MCF 10A (cell line): ENCODE measurements at regions not wholly inside any gene's neighbourhood (a gene's known extent, or its start where the extent isn't known, plus 50 kb on each side); places are given as distances from the start of the nearest gene placed in this dataset.

Experiments used
- BruUV-seq: library from RNA; stranded (reverse); fragments of 400-500 nt; replicated peaks from 2 replicates; lab custom pipeline; 2021; lab: Mats Ljungman, UMichigan
- CTCF ChIA-PET: fragments of 300-600 bp; sonication (Branson Sonifier 250); formaldehyde crosslinking; extraction: SDS; loops from one replicate; lab custom pipeline; 2021; ENCODE audit warnings: antibody characterized with exemption, inconsistent platforms; lab: Yijun Ruan, JAX
- POLR2A ChIA-PET: fragments of 300-600, 350-650 bp; sonication (Branson Sonifier 250); formaldehyde crosslinking; extraction: SDS; loops from one replicate; lab custom pipeline; 2020; ENCODE audit warnings: antibody characterized with exemption, inconsistent platforms; lab: Yijun Ruan, JAX
- DNase-seq: peaks from one replicate; pipeline ENCODE4 v3.0.0-alpha.2; 2018; ENCODE audit not compliant: unreplicated experiment
- H3K27ac Mint-ChIP-seq: one replicate; pipeline ENCODE4 v1.8.0; 2022; ENCODE audit warnings: mild to moderate bottlenecking, low read depth, mixed read lengths; ENCODE audit not compliant: unreplicated experiment
- H3K27me3 Mint-ChIP-seq: one replicate; pipeline ENCODE4 v1.8.0; 2022; ENCODE audit warnings: mixed read lengths; ENCODE audit not compliant: insufficient read depth, unreplicated experiment
- H3K36me3 Mint-ChIP-seq: one replicate; pipeline ENCODE4 v1.8.0; 2022; ENCODE audit warnings: mild to moderate bottlenecking, moderate library complexity, mixed read lengths; ENCODE audit not compliant: insufficient read depth, unreplicated experiment
- H3K4me1 Mint-ChIP-seq: one replicate; pipeline ENCODE4 v1.8.0; 2022; ENCODE audit warnings: mixed read lengths; ENCODE audit not compliant: insufficient read depth, unreplicated experiment
- H3K4me3 Mint-ChIP-seq: one replicate; pipeline ENCODE4 v1.8.0; 2022; ENCODE audit warnings: mild to moderate bottlenecking, moderate library complexity, mixed read lengths; ENCODE audit not compliant: unreplicated experiment
- H3K9me3 Mint-ChIP-seq: one replicate; pipeline ENCODE4 v1.8.0; 2022; ENCODE audit warnings: mixed read lengths; ENCODE audit not compliant: unreplicated experiment
- intact Hi-C: fragments of 100-400 bp; cut with micrococcal nuclease; formaldehyde crosslinking; loops from 2 replicates; pipeline ENCODE4 v1.14.1; 2022
- TF ChIP-seq, protein P1 (sequence below): fragments of 200-600 bp; IDR thresholded peaks from one replicate; pipeline ENCODE4 v1.8.0; 2022; ENCODE audit warnings: antibody characterized with exemption, mild to moderate bottlenecking; ENCODE audit not compliant: unreplicated experiment

DNA sequence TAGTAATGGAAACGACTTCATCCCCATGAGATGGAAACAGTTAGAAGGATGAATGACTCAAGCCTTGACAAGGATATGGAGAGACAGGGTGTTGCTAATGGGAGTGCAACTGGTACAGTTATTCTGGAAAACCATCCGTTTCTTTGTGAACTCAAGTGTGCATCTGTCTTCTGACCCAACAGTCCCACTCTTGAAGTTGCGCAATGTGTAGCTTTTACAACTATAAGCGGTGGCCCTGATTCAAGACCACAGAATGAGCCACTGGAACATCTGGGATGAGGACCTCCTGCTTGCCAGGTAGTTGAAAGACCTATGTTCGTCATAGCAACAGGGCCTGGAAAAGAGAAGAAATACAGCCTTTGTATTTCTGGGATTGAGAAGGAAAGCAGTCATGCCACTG lies 115.8 kb upstream of the GMDS start:
- no peak for DNase-seq
- peaks cover 3% of the 10 kb centered on the region for H3K4me1 Mint-ChIP-seq
- H3K36me3 Mint-ChIP-seq: no peaks in the 10 kb centered on the region
- no peak overlapping the region for H3K27ac Mint-ChIP-seq
- POLR2A ChIA-PET: no interaction called here
- CTCF ChIA-PET: interaction anchor here (0.6 kb wide), 1 partner anchor 270 kb away, joined by 3 read pairs; no protein-coding TSS in a partner anchor
- no peaks in the 10 kb centered on the region for H3K9me3 Mint-ChIP-seq
- no peaks in the 10 kb centered on the region for H3K27me3 Mint-ChIP-seq
- no TSS peak for BruUV-seq
- TF ChIP-seq, protein P1, sequence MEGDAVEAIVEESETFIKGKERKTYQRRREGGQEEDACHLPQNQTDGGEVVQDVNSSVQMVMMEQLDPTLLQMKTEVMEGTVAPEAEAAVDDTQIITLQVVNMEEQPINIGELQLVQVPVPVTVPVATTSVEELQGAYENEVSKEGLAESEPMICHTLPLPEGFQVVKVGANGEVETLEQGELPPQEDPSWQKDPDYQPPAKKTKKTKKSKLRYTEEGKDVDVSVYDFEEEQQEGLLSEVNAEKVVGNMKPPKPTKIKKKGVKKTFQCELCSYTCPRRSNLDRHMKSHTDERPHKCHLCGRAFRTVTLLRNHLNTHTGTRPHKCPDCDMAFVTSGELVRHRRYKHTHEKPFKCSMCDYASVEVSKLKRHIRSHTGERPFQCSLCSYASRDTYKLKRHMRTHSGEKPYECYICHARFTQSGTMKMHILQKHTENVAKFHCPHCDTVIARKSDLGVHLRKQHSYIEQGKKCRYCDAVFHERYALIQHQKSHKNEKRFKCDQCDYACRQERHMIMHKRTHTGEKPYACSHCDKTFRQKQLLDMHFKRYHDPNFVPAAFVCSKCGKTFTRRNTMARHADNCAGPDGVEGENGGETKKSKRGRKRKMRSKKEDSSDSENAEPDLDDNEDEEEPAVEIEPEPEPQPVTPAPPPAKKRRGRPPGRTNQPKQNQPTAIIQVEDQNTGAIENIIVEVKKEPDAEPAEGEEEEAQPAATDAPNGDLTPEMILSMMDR: no peak
- intact Hi-C loops: no loop called here
- no peak overlapping the region for H3K4me3 Mint-ChIP-seq

GRCh38 chr6:2360716-2361115 lies 115.3 kb upstream of the GMDS start:
- CTCF ChIA-PET: interaction anchor here (0.6 to 0.7 kb wide), 2 partner anchors 256 to 270 kb away, joined by 3 read pairs; no protein-coding TSS in a partner anchor
- POLR2A ChIA-PET: no interaction called here
- H3K36me3 Mint-ChIP-seq: no peaks in the 10 kb centered on the region
- intact Hi-C loops: no loop called here
- no peak overlapping the region for H3K27ac Mint-ChIP-seq
- H3K4me1 Mint-ChIP-seq: no peaks in the 10 kb centered on the region
- H3K9me3 Mint-ChIP-seq: no peaks in the 10 kb centered on the region
- H3K27me3 Mint-ChIP-seq: no peaks in the 10 kb centered on the region
- no peak for DNase-seq
- no peak overlapping the region for H3K4me3 Mint-ChIP-seq
- TF ChIP-seq, protein P1: no peak
- BruUV-seq: no TSS peak

GRCh38 chr6:2360126-2360525 lies 114.7 kb upstream of the GMDS start:
- POLR2A ChIA-PET: no interaction called here
- no peaks in the 10 kb centered on the region for H3K4me1 Mint-ChIP-seq
- CTCF ChIA-PET: interaction anchor here (0.6 to 0.7 kb wide), 2 partner anchors 256 to 589 kb away, joined by 3 read pairs; no protein-coding TSS in a partner anchor
- H3K9me3 Mint-ChIP-seq: no peaks in the 10 kb centered on the region
- H3K27ac Mint-ChIP-seq: no peak overlapping the region
- TF ChIP-seq, protein P1: no peak
- H3K4me3 Mint-ChIP-seq: no peak overlapping the region
- no peaks in the 10 kb centered on the region for H3K27me3 Mint-ChIP-seq
- H3K36me3 Mint-ChIP-seq: no peaks in the 10 kb centered on the region
- no peak for DNase-seq
- no TSS peak for BruUV-seq
- intact Hi-C loops: no loop called here

GRCh38 chr6:2355150-2355549 lies 109.7 kb upstream of the GMDS start:
- TF ChIP-seq, protein P1: no peak
- Mint-ChIP-seq H3K36me3 (no peaks in the 10 kb centered on the region), H3K27me3 (no peaks in the 10 kb centered on the region), H3K9me3 (no peaks in the 10 kb centered on the region), H3K27ac (no peak overlapping the region), H3K4me1 (peaks cover 9% of the 10 kb centered on the region), H3K4me3 (no peak overlapping the region)
- ChIA-PET CTCF (interaction anchor here (1.1 to 2.1 kb wide), 7 partner anchors 85 to 763 kb away, joined by 3 to 14 read pairs (median 4); no protein-coding TSS in a partner anchor), POLR2A (no interaction called here)
- no TSS peak for BruUV-seq
- intact Hi-C loops: loop anchor here (2.0 to 10.0 kb wide), 4 partner anchors 250 to 758 kb away; no protein-coding TSS in a partner anchor
- DNase-seq: no peak
